ENCODE measurements at regions not wholly inside any gene's neighbourhood (a gene's known extent, or its start where the extent isn't known, plus 50 kb on each side); places are given as distances from the start of the nearest gene placed in this dataset.

GRCh38 chr1:186578325-186579016 is 101.8 kb downstream of the PTGS2 start:
- TF ChIP-seq EZH2 (IDR thresholded peaks at IDR 0.05; ENCODE audit: insufficient read depth, poor library complexity, severe bottlenecking) (no peak), EZH2phosphoT487 (IDR thresholded peaks at IDR 0.05; ENCODE audit: insufficient read depth, low read depth) (no peak)
- WGBS, 2 experiments (ENCODE audit: low coverage in 1 of 2, low lambda C conversion rate in 2 of 2, missing lambda C conversion rate in 2 of 2): 78% methylated on average over 5 of the region's 5 CpGs
- no peaks in the 10 kb centered on the region for H3K36me3 ChIP-seq (ENCODE audit: low read depth)

GRCh38 chr1:186577633-186578032 is 102.6 kb downstream of the PTGS2 start:
- Histone ChIP-seq H3K9me2 (ENCODE audit: insufficient read depth) (no peaks in the 10 kb centered on the region), H3K27ac (no peak overlapping the region), H4K20me1 (ENCODE audit: insufficient read depth) (no peaks in the 10 kb centered on the region), H3K36me3 (ENCODE audit: low read depth) (no peaks in the 10 kb centered on the region), H3K79me2 (ENCODE audit: insufficient read depth) (no peaks in the 10 kb centered on the region), H2AFZ (no peak overlapping the region), H3K4me1 (ENCODE audit: insufficient read depth) (peaks cover 21% of the 10 kb centered on the region), H3K27me3 (replicated peaks; ENCODE audit: insufficient read depth) (no peaks in the 10 kb centered on the region), H3F3A (ENCODE audit: insufficient read depth) (peaks cover 22% of the 10 kb centered on the region), H3K4me3 (no peak overlapping the region), H3K9me3 (ENCODE audit: low read depth) (no peaks in the 10 kb centered on the region), H3K4me2 (ENCODE audit: unreplicated experiment) (no peak overlapping the region), H3K9ac (no peak overlapping the region)
- 86 to 92% methylated on average over 3 of the region's 3 CpGs for WGBS, 2 experiments (ENCODE audit: low coverage in 1 of 2, low lambda C conversion rate in 2 of 2, missing lambda C conversion rate in 2 of 2)
- no peak for DNase-seq
- in situ Hi-C loops (cut with MboI): no loop called here
- TF ChIP-seq EZH2phosphoT487 (IDR thresholded peaks at IDR 0.05; ENCODE audit: insufficient read depth, low read depth) (no peak), EZH2 (IDR thresholded peaks at IDR 0.05; ENCODE audit: insufficient read depth, poor library complexity, severe bottlenecking) (no peak)

More at GRCh38 chr1:186578325-186579016, 101.8 kb downstream of the PTGS2 start:
- peaks cover 22% of the 10 kb centered on the region for H3F3A ChIP-seq (ENCODE audit: insufficient read depth)
- H3K9me3 ChIP-seq (ENCODE audit: low read depth): no peaks in the 10 kb centered on the region
- no peak for DNase-seq
- H3K27ac ChIP-seq: no peak overlapping the region
- H3K9ac ChIP-seq: no peak overlapping the region
- no peak overlapping the region for H2AFZ ChIP-seq
- no peaks in the 10 kb centered on the region for H4K20me1 ChIP-seq (ENCODE audit: insufficient read depth)
- no peaks in the 10 kb centered on the region for H3K9me2 ChIP-seq (ENCODE audit: insufficient read depth)
- H3K4me3 ChIP-seq: no peak overlapping the region
- no peaks in the 10 kb centered on the region for H3K79me2 ChIP-seq (ENCODE audit: insufficient read depth)
- no peaks in the 10 kb centered on the region for H3K27me3 ChIP-seq (replicated peaks; ENCODE audit: insufficient read depth)
- H3K4me1 ChIP-seq (ENCODE audit: insufficient read depth): peaks cover 21% of the 10 kb centered on the region
- H3K4me2 ChIP-seq (ENCODE audit: unreplicated experiment): no peak overlapping the region
- in situ Hi-C loops (cut with MboI): no loop called here

DNA sequence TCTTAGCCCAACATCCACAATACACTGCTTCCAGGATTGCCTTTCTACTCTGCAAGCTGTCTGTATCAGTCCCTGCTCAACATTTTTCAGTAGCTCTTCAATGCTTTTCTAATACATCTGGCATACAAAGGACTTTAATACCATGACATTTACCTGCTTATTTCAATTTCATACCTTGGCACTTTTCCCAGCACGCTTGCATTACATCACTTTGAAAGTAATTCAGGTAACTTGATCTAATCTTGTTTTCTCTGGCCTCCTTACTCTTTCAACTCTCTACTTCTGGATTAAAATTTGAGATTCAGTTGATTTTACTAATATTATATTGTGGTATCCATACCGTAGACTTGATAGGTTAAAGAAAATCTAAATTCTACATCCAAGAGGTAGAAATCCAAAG is 103.0 kb downstream of the PTGS2 start:
- no peak for DNase-seq
- Histone ChIP-seq H3K27me3 (replicated peaks; ENCODE audit: insufficient read depth) (no peaks in the 10 kb centered on the region), H2AFZ (no peak overlapping the region), H3K79me2 (ENCODE audit: insufficient read depth) (no peaks in the 10 kb centered on the region), H3K4me2 (ENCODE audit: unreplicated experiment) (no peak overlapping the region), H3K27ac (no peak overlapping the region), H3K4me1 (ENCODE audit: insufficient read depth) (peaks cover 21% of the 10 kb centered on the region), H3K36me3 (ENCODE audit: low read depth) (no peaks in the 10 kb centered on the region), H4K20me1 (ENCODE audit: insufficient read depth) (no peaks in the 10 kb centered on the region), H3K9me2 (ENCODE audit: insufficient read depth) (no peaks in the 10 kb centered on the region), H3K4me3 (no peak overlapping the region), H3K9ac (no peak overlapping the region), H3F3A (ENCODE audit: insufficient read depth) (peaks cover 22% of the 10 kb centered on the region), H3K9me3 (ENCODE audit: low read depth) (no peaks in the 10 kb centered on the region)
- 80 to 82% methylated on average over 2 of the region's 2 CpGs for WGBS, 2 experiments (ENCODE audit: low coverage in 1 of 2, low lambda C conversion rate in 2 of 2, missing lambda C conversion rate in 2 of 2)
- TF ChIP-seq EZH2 (IDR thresholded peaks at IDR 0.05; ENCODE audit: insufficient read depth, poor library complexity, severe bottlenecking): no peak
- no peak for TF ChIP-seq EZH2phosphoT487 (IDR thresholded peaks at IDR 0.05; ENCODE audit: insufficient read depth, low read depth)
- in situ Hi-C loops (cut with MboI): no loop called here

DNA sequence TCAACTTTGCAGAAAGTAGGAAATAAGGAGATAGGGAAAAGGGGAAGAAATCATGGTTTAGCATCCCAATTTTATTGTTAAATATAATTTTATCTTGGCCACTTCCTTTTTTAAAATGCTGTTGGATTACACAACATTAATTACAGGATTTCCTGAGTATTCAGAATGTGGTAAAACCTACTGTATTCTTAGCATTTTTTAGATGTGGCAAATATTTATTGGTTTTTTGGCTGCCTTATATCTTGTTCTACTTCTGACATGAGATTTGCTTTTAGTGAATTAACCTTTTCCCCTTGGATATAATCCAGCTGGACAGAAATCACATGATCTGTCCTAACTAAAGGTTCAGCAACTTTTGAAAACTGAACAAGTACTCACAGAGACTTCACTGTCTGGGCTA is 104.9 kb downstream of the PTGS2 start:
- in situ Hi-C loops (cut with MboI): no loop called here
- Histone ChIP-seq H3K4me2 (ENCODE audit: unreplicated experiment) (peak overlapping the region; percentile 7), H3K36me3 (ENCODE audit: low read depth) (no peaks in the 10 kb centered on the region)

More for the DNA sequence above, 104.9 kb downstream of the PTGS2 start:
- no peak for TF ChIP-seq EZH2 (IDR thresholded peaks at IDR 0.05; ENCODE audit: insufficient read depth, poor library complexity, severe bottlenecking)
- peak; percentile 85 for TF ChIP-seq EZH2phosphoT487 (IDR thresholded peaks at IDR 0.05; ENCODE audit: insufficient read depth, low read depth)
- peak; percentile 39 for DNase-seq
- peaks cover 22% of the 10 kb centered on the region for H3F3A ChIP-seq (ENCODE audit: insufficient read depth)
- H3K4me1 ChIP-seq (ENCODE audit: insufficient read depth): peaks cover 21% of the 10 kb centered on the region
- no peak overlapping the region for H3K9ac ChIP-seq
- no peak overlapping the region for H3K4me3 ChIP-seq
- H3K9me3 ChIP-seq (ENCODE audit: low read depth): no peaks in the 10 kb centered on the region
- no peaks in the 10 kb centered on the region for H4K20me1 ChIP-seq (ENCODE audit: insufficient read depth)
- H2AFZ ChIP-seq: no peak overlapping the region
- H3K27me3 ChIP-seq (replicated peaks; ENCODE audit: insufficient read depth): no peaks in the 10 kb centered on the region
- 0 out of 2 replicates have a peak overlapping the region, but pooled peaks have one; percentile 0 for H3K27ac ChIP-seq
- no peaks in the 10 kb centered on the region for H3K79me2 ChIP-seq (ENCODE audit: insufficient read depth)
- H3K9me2 ChIP-seq (ENCODE audit: insufficient read depth): no peaks in the 10 kb centered on the region

All from GM23248 (cell line).